DND-41 (cell line): ENCODE measurements at regions not wholly inside any gene's neighbourhood (a gene's known extent, or its start where the extent isn't known, plus 50 kb on each side); places are given as distances from the start of the nearest gene placed in this dataset.

Experiments
- EZH2 ChIP-seq: IDR thresholded peaks from 3 replicates; pipeline ENCODE4 v1.6.1; 2012; ENCODE audit warnings: borderline replicate concordance, low read depth, mild to moderate bottlenecking, moderate library complexity, low read length, inconsistent platforms; ENCODE audit not compliant: severe bottlenecking
- TF ChIP-seq, protein P1 (sequence below): IDR thresholded peaks from 2 replicates; pipeline ENCODE4 v1.5.1; 2012; ENCODE audit warnings: borderline replicate concordance, low read length, moderate library complexity, mild to moderate bottlenecking; ENCODE audit not compliant: poor library complexity, severe bottlenecking; ENCODE audit errors: extremely low read depth

GRCh38 chr2:184371641-184372040 lies 226.7 kb upstream of the ZNF804A start:
- TF ChIP-seq, protein P1, sequence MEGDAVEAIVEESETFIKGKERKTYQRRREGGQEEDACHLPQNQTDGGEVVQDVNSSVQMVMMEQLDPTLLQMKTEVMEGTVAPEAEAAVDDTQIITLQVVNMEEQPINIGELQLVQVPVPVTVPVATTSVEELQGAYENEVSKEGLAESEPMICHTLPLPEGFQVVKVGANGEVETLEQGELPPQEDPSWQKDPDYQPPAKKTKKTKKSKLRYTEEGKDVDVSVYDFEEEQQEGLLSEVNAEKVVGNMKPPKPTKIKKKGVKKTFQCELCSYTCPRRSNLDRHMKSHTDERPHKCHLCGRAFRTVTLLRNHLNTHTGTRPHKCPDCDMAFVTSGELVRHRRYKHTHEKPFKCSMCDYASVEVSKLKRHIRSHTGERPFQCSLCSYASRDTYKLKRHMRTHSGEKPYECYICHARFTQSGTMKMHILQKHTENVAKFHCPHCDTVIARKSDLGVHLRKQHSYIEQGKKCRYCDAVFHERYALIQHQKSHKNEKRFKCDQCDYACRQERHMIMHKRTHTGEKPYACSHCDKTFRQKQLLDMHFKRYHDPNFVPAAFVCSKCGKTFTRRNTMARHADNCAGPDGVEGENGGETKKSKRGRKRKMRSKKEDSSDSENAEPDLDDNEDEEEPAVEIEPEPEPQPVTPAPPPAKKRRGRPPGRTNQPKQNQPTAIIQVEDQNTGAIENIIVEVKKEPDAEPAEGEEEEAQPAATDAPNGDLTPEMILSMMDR, result no peak
- TF ChIP-seq EZH2, result no peak
